HG03103 (cell line): ENCODE measurements at regions not wholly inside any gene's neighbourhood (a gene's known extent, or its start where the extent isn't known, plus 50 kb on each side); places are given as distances from the start of the nearest gene placed in this dataset.
"Not testable (repeated sequence)": the region's sequence is repeated elsewhere in the genome, so short reads cannot be mapped to it uniquely, and the experiment has no call there.

Experiments used
- ATAC-seq: cut with Tn5 transposase; IDR thresholded peaks from one replicate; pipeline ENCODE4 v1.9.1; 2021; ENCODE audit warnings: low read depth; ENCODE audit not compliant: unreplicated experiment

GRCh38 chr12:83665634-83666218 is 979.0 kb downstream of the TMTC2 start:
- ATAC-seq = no peak

DNA sequence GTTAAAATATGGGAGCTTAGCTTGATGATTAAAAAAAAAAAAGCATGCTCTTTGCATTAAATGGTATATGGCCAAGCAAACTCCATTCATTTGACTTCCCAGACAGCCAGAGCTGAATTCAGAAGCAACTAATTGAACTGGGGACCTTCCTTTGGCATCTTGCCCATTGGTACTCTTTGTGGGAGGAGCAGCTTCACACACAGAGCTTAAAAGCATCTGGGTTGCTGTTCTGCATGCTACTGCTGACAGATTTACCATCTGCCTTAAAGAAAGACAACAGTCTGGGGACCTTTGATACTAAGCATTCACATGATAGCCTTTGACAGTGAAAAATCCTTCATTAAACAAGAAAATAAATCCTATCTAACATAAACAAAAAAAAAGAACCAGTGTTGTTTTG is 977.9 kb downstream of the TMTC2 start:
- no peak for ATAC-seq

DNA sequence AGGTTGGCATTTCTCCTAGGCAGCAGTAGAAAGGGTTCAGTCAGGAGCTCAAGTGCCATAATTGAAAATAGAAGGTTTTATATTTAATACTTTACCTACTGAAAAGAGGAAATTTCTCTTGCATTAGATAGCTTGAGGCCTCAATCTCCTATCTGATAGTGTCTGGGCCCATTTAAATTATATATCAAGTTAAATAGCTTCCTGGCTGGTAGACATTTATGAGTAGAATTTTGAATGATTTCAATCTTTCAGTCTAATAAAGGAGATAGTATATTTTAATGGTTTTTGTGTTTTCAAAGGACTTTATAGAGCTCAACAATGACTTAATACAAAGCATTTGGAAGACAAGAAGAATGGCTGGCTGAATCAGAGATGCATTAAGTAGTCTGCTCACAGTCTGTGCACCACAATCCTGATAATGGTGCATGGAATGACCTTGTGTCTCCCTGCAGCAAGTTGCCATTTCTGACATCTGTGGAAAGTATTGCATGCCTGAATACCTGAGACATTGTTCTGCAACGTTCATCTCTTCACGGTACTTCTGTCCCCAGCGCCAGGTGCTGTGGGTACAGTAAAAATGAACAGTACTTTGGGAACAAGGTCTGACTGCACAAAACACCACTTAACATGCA is 974.1 kb downstream of the TMTC2 start:
- ATAC-seq = no peak

GRCh38 chr12:83659321-83659720 is 972.6 kb downstream of the TMTC2 start:
- no peak for ATAC-seq

DNA sequence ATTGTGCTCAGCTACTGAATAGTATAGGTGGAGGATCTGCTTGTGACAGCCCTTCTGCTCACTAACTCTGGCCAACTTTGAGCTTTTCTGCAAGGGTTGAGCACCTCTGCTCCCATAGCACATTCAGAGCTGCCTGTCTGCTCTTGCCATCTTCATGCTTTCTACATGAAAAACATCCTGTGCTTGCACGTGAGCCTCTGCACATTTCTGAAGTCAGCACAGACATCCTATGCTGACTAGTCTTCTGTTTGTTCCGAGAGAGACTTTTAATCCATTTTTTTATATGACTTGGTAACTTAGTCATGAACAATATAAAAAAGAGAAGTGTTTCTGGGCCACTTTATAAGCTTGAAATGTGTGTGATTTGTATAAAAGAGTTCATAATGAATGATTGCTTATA is 969.3 kb downstream of the TMTC2 start:
- no peak for ATAC-seq

- no peak for ATAC-seq
These were observed 955.5 kb downstream of the TMTC2 start for GRCh38 chr12:83642205-83642604.

DNA sequence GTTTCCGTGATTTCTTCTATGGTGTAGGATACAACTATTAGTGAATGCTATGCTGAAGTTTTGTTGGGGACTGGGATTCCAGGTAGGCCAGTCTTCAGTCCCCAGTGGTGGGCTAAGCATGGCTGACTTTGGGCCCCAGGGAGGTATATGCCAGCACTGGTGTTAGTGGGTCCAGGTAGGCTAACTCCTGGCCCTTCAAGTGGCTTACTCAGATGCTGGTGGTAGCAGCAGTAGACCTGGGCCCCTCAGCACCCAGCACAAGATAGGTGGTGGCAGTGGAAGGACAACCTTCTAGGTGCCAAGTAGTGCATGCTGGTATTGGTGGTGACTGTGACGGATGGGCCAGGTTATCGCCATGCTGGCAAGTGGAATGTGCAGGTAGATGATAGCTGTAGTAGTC is 955.1 kb downstream of the TMTC2 start:
- no peak for ATAC-seq

GRCh38 chr12:83634726-83635267 is 948.1 kb downstream of the TMTC2 start:
- no peak for ATAC-seq

- no peak for ATAC-seq
These were observed 943.8 kb downstream of the TMTC2 start for GRCh38 chr12:83630526-83630925.

- no peak for ATAC-seq
These were observed 943.2 kb downstream of the TMTC2 start for GRCh38 chr12:83629931-83630330.

DNA sequence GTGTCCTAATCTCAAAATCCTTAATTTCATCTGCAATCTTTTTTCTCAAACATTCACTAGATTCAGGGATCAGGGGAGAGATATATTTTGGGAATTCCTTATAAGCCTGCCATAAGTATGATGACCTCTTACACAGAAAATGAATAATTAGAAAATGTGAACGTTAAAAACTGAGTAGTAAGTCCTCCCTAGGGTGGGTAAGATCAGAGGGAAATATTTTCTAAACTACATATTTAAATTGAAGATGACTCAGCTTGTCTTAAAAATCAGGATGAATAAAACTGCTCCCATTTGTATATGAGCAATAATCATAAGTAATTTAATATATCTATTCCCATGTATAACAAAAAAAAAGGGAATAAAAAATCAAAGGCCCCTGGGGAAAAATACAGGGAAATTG is 935.5 kb downstream of the TMTC2 start:
- ATAC-seq = no peak

DNA sequence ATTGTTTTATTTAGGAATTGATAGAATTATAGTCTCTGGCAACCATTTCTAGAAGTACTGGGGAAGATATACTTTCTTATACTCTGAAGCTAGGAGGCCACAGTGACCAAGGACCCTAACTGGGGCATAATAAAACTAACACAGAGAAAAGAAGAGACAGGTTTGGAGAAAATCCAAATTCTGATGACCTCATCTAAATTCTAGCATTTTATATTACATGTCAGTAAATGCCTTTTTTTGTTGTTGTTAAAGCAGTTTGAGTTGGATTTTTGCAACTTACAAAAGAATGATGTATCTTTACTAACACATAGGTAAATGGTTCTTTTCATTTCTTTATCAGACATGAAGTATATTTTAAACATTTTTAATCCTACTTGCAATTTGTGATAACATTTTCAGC is 933.3 kb downstream of the TMTC2 start:
- no peak for ATAC-seq

DNA sequence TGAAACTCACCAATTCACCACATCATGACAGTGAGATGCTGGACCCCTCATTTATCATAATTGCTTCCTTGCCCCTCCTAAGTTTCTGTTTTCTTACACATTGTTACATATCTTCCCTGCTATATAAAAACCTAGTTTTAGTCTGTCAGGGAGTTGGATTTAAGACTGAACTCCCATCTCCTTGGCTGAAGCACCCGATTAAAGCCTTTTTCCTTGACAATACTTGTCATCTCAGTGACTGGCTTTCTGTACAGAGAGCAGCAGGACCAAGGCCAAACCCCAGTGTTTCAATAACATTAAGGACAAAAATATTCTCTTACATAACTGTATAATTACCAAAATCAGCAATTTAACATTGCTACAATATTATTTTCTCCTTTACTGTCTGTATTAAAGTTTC is 928.4 kb downstream of the TMTC2 start:
- no peak for ATAC-seq

DNA sequence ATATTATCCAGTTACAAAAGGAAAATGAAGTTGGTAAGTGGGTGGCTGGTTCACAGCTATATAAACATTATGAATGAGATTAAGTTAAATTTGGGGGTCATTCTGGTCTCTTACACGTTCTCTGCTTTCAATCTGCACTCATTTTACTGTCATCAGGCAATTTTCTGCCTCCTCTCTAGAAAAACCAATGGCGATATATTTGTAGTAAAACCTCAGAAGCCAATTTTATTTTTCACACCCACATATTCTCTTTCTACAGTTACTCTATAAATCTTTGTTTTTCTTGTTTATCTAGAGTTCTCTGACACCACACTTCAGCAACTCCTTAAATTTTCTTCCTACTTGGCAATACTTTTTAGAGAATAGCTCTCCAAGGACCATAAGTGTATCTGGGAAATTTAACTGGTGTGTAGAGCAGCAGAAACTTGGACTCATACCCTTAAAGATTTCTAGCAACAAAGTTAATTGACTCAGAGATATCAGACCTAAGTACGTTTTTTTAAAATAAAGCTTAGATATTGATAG is 926.9 kb downstream of the TMTC2 start:
- ATAC-seq = no peak

DNA sequence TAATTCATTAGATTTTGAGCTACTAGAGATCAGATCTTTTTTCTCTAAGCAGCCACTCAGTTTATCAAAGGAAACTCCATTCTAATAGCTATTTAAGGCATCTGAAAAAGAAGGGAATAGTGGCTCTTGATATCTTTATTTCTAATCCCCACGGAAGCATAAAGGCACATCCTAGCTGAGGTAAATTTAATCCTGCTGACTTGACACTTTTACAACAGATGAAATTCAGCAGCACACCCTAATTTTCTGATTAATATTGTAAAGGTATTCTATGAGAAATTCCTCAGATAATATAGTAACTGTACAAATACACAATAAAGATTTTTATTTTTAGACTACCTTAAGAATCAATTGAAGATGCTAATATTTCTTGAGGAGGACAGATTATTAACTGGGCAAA is 916.4 kb downstream of the TMTC2 start:
- no peak for ATAC-seq

DNA sequence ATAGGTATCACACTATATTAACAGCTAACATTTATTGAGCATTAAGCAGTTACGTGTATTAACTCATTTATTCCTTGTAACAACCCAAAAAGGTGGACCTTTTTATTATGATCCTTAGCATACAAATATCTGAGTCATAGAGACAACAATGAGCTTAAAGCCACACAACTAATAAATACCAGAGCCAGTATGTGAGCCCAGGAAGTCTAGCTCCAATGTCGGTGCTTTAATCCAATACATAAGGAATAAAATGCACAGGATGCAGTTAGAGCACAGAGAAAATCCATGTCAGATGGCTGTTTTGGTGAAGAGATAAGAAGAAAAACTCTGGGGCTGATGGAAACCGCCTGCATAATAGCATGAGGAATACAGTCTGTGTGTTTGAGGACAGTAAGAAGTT is 888.6 kb downstream of the TMTC2 start:
- no peak for ATAC-seq

DNA sequence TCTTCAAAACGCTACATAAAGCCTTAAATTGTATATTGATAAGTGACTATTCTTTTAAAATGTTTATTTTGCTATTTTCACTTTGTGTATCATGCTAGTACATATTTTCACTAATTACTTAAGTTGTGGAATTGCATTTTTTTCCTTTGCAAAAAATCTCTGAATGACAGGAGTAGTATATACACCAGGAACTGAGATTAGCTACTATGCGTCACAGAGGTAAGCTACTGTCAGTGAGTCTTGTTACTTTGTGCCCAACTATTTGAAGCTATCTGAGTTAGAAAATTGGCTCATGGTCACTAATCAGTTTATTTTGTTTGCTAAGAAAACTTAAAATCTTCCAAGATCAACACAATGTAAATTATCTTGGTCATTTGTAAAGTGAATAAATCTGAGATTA is 887.4 kb downstream of the TMTC2 start:
- ATAC-seq = no peak

DNA sequence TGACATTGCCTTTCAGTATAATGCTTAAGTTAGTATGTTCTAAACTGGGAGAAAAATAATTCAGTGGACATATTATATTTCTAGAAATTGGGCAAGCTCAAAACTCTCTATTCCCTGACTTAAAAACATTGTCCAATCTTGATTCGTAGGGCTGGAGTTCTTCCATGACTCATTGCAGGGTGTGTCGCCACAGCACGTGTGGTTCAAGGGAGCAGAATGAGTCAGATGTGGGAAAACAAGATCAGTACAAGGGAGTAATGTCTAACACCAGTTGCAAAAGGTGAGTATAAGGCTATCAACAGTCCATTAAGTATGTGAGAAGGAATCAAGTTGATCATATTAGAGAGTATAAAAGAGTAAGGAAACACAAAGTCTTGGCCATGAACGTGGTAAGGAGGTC is 887.0 kb downstream of the TMTC2 start:
- ATAC-seq = no peak

GRCh38 chr12:83559650-83560049 is 872.9 kb downstream of the TMTC2 start:
- ATAC-seq = no peak

DNA sequence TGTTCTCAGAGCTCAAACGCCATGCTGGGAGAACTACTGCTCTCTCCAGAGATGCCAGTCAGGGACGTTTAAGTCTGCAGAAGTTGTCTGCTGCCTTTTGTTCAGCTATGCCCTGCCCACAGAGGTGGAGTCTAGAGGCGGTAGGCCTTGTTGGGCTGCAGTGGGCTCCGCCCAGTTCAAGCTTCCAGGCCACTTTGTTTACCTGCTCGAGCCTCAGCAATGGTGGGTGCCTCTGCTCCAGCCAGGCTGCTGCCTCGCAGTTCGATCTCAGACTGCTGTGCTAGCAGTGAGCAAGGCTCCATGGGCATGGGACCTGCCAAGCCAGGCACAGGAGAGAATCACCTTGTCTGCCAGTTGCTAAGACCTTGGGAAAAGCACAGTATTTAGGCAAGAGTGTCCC is 869.3 kb downstream of the TMTC2 start:
- not testable (repeated sequence) for ATAC-seq

DNA sequence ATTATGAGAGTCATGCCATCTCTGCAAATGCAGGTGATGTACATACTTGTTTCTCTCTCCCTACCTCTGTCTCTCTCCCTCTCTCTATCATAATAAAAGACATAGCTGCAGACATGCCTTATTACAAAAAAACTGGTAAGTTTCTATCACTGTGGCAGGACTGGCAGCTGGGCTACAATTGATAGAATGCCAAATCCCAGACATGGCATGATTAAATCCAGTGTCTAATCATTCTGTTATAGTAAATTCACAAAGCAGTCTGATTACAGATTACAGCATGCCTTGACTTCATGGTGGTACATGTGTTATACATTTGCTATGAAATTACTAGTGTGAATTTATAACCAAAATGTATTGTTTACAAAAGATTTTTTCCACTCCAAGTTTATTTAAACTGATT is 854.7 kb downstream of the TMTC2 start:
- no peak for ATAC-seq

DNA sequence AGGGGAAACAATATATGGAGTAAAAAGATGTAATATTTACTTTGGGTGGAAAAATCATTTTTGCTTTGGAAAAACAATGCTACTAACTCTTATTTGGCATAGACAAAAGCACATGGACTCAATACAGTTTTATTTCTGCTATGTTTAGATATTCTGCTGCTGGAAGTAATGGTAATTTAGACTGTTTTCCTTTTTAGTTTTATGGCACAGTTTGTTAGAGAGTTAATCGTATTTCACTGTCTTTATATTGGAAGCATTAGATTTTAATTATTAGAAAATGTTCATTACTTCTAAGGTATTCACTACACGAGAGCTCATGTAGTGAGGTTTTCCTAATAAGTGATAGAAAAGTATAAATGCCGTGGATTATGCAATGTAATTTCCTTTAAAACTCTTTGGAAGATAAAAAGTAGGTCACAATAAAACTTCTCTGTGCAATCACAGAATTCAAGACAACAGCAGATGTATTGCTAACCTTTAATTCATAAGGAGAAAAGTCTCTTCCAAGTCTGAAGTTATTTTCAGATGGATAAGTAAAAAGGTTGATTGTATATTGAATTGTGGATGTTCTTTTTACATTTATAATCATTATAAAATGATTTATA is 851.8 kb downstream of the TMTC2 start:
- no peak for ATAC-seq
